NCI-H774 (cell line): ENCODE measurements at regions not wholly inside any gene's neighbourhood (a gene's known extent, or its start where the extent isn't known, plus 50 kb on each side); places are given as distances from the start of the nearest gene placed in this dataset.
"Not testable (repeated sequence)": the region's sequence is repeated elsewhere in the genome, so short reads cannot be mapped to it uniquely, and the experiment has no call there.

Experiments used
- DNase-seq: peaks from one replicate; lab custom pipeline; 2025; lab: John Stamatoyannopoulos, UW

DNA sequence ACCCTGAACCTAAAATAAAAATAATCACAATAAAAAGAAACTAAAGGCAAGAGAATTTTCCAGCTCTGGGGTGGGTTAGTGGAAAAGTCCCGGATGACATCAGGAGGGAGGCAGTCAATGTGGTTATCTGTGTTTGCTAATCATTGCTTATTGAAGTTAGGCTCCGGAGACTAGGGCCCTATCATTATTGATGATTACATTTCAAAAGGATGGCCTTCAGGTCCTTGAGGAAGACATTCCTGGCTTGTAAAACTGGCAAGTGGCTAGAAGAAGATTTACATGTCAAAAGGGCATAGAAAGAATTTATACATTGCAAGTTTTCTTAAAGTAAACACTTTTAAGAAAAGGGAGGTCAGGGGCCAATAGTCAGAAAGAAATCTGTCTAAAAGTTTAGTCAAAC, 123.4 kb downstream of the POSTN start:
- DNase-seq: no peak

DNA sequence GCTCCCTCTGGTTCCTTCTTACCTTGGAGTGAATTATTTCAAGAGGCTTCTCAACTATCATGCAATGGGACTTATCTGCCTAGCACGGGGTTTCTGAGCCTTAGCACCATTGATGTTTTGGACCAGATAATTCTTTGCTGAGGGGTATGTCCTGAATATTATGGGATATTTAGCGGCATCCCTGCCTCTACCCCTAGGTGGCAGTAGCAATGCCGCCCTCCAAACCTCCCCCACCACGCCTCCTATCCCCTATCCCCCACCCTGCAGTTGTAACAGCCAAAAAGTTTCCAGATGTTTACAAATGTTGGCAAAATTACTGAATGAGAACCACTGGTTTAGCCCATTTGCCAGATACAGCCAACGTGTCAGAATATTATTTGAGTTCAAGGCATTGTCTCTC, 125.5 kb downstream of the POSTN start:
- no peak for DNase-seq

DNA sequence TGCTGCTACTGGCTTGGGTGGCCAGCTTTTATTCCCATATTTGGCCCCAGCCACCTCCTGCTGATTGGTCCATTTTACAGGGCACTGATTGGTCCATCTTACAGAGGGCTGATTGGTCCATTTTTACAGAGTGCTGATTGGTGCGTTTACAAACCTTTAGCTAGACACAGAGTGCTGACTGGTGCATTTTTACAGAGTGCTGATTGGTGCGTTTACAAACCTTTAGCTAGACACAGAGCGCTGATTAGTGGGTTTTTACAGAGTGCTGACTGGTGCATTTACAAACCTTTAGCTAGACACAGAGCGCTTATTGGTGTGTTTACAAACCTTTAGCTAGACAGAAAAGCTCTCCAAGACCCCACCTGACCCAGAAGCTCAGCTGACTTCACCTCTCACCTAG, 126.3 kb downstream of the POSTN start:
- not testable (repeated sequence) for DNase-seq

DNA sequence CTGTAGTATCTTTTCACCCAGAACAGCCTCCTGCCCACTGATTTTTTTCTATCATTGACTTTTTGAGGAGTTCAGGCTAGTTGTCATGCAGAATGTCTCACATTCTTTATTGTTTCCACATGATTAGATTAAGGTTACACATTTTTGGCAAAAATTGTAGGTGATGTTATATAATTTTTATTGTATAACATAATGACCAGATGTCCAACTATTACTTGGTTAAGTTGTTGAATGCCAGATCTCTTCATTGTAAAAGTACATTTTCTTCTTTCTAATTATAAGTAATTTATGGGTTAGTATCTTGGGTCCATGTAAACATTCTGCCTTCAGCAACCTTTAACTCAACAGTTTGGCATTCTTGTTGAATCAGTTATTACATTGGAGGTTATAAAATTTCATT, 138.4 kb downstream of the POSTN start:
- no peak for DNase-seq

DNA sequence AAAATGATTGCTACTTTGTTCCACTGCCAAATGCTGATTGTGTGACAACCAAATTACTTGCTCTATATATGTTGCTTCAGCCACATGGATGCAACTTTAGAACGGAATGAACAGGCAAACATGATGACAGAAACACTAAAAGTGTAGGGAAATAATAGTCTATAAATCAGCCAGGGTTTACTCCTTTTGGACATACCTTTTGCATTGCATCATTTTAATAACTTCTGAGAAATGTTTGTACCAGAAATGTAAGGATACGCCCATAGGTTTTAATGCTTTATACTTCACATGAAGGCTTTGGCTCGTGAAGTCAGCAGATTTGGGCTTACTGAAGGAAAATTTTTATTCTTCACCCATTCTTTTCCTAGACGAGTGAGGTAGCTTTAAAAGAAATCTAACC, 141.0 kb downstream of the POSTN start:
- no peak for DNase-seq

DNA sequence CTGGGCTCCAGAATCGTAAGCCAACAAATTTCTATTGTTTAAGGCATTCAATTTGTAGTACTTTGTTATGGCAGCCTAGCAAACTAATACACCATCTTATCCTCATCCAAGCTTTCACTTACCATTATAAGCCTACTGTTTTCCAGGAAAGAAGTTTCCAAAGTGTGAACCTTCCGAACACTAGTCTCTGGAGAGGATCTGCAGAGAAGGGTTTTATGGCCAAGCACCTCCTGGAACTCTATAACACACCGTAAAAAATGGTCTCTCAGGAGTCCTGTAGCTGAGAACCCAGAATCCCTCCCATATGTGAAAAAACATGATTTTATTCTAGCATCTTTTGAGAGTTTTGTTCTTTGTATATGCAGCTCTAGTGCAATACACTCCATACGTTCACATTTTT, 142.1 kb downstream of the POSTN start:
- DNase-seq: no peak

DNA sequence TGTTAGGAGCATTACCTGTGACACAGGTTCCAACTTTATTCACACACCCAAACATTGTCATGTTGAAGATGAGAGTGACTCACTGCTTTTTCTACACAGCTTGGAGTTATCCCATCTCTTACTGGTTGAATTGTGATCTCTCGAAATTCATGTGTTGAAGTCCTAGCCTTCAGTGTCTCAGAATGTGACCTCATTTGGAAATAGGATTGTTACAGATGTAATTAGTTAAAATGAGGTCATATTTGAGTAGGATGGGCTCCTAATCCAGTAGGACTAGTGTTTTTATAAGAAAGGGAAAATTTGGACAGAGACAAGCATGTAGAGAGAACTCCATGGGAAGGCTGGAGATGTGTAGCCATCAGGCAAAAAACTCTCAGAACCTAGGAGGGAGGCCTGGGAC, 142.5 kb downstream of the POSTN start:
- DNase-seq: no peak

DNA sequence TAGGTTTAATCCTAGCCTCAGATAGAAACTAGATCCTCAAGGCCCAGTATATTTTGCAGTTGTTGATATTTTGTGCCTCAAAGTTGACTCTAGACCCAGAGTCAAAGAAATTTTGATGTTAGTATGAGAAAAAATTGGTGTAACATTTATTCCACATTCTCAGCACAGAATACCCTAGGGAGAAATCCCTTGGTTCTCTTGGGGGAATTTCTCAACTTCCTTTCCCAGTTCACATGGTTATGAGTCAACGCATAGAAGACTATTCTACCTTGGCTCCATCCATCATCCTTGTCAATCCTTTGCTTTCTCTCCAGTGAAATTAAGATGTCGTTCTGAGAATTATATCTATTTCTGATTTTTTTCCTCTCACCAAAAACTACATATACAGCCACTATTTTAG, 145.3 kb downstream of the POSTN start:
- DNase-seq: no peak

DNA sequence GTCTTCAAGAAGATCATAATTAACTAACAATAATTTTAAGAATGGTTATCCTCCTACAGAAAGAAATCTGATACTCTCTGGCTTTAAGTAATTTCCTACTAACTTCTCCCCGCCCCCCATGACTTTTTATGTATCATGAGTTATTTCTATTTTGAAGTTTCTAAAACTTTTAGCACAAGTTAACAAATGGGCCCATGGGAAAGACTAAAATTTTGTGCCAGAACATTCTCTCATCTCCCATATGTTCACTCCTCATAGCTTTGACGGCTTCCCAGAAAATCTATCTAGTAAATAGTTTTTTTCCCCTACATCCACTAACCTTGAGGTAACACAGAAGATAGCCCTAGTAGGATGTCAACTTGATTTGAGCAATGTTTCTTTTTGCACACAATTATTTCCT, 148.3 kb downstream of the POSTN start:
- DNase-seq: no peak

DNA sequence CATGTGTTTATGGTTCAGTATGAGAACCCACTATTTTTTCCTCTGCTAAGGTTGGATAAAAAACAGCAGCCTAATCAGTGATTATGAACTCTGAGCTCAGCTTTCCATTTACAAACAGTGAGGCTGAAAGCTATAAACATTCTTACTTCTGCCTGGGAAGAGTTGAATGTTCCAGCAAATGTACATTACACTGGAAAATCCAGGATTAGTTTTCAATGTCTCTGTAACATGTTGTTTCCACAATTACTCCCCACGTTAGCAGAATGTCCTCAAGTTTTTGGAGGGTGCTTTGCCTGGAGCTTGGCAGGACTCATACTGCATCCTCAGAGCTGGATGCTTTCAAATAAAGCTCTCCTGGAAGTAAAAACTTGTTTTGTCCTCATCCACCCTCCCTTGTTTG, 150.4 kb downstream of the POSTN start:
- no peak for DNase-seq

DNA sequence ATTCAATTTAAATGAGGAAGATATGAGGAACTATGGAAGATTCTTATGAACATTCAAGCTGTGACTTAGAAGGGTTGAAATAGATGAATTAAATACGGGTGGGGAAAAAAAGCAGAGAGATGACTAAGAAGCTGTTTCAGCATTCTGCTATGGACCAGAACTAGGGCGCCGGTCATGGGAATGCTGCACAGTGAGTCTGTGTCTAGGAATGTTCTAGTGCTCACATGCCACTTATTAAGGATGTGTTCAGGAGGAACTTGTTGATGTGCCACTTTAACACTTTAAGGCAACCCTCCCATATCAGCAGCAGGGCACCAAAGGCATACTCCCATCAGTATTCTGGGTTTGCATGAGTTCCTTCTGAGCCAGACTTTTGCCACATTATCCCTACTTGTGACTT, 152.1 kb downstream of the POSTN start:
- no peak for DNase-seq

DNA sequence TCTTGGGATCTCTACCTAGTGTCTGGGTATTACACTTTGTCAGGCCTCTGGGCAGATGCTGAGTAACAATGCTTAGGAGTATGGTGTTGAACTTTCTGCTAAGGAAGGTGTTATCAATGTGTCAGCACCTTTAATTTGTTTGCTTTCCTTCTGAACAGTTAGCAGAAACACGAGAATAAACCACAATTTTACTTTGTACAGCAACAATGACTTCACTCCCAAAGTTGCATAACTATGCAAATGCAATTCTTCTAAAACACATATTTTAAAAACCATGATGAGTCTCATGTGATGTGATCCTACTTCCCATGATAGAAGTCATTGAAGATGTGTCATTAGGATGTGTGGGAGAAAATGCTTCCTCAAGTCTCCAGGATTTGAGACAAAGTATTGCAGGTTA, 155.0 kb downstream of the POSTN start:
- no peak for DNase-seq

DNA sequence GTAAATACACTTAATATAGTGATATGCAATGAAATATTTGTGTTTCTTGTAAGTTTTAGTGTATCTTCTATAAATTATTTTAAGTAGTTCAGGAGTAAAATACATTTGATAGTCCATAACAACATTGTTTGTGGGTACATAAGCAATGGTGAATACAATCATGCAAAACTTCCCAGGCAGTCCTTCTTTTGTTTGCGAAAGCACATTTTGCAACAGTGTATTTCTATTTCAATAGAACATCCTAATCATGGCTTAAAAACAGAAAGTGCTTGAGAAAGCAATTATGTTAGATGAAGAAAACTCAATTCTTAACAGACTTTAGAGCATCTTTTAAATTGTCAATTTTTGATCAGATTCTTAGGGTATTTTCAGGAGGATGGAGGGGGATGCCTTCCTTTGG, 155.6 kb downstream of the POSTN start:
- no peak for DNase-seq

DNA sequence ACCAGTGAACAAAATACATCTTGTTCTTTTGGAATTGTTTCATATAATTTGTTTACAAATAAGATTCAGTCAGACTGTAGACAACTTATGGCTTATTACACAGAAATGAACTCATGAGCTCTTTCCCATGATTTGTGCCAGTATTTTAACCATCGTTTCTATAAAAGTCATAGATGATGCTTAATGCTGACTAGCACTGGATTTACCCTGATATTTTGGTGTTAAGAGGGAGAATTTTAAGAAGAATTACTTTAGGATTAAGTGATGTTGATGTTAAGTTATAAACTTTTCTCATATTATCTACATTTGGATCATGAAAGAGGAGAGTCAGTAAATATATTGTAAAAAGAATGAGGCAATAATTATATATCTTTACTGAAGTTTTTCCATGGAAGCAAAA, 162.7 kb downstream of the POSTN start:
- no peak for DNase-seq

DNA sequence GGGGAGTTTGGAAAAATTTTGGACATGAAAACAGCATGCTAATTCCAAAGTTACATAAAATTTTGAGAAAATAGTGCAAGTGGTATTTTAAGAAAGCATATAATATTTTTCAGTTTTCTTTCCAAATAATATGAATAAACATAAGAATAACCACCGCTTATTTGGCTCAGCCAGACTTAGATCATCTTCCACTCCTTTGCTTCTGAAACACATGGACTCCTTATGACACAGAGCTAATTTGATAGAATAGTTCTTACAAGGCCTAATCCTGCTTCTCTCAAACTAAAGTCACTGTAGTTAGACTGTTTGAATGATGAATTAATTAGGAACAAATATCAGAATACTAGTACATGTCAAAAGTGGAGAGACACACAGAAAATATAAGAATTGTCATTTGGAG, 165.5 kb downstream of the POSTN start:
- no peak for DNase-seq

DNA sequence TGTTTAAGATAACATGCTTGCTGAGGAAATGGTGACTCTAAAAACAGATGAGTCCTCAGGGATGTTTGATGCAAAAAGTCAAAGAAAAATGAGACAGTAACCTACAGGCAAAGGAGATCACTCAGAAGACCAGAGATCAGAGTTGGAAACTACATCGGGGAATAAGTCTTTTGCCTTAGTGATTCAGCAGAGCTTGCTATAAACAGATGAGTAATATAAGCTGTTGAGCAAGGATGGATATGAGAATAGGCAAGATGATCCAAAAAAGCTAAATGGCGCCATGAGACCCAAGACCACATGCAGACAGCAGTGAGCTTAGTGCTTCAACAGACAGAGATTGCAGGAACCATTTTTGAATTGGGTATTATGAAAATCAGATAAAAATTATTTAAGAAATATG, 168.6 kb downstream of the POSTN start:
- no peak for DNase-seq

DNA sequence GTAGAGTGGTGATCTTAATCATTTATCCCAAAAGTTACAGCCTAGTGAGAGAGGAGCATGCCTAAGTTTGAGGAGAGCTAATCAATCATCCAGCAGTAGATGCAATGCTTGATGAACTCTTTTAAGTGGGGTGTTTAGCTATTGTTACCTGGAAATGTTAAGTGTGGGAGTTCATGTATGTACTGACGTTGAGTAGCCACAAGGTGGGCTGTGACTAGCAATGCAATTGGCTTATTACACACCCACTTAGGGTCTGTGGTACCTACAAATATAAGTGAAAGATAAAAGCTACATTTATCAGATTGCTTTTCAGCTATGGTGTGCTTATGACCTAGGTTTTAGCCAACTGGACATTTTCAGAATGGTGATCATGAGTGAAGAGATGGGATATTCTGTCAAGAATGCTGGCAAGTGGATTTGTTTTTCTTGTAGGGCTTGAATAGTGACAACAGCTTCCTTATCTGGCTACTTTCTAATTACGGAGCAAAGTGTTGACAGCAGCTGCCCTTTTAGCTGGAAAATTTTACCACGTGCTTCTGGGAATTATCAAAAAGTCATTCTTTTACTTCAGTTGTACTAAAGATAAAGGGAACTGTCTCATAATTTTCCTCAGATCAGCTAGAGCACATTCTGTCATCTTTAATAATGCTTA, 170.6 kb downstream of the POSTN start:
- no peak for DNase-seq

DNA sequence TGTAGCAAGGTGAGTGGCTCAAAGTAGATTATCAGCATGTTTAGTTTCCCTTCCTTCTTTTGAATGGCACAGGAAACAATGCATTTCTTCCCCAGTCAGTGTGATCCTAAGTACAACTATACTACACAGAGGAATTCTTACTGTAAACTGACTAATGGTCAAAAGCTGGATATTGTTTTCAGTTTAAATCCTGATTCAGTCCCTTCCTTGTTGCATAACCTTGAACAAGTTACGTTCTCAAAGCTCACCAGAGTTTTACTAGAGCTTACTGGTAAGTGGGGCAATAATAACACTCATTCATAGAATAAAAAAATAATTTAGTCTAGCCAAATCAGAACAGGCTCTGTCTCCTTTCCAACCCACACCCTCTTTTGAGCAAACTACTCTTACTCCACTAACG, 180.1 kb downstream of the POSTN start:
- no peak for DNase-seq

DNA sequence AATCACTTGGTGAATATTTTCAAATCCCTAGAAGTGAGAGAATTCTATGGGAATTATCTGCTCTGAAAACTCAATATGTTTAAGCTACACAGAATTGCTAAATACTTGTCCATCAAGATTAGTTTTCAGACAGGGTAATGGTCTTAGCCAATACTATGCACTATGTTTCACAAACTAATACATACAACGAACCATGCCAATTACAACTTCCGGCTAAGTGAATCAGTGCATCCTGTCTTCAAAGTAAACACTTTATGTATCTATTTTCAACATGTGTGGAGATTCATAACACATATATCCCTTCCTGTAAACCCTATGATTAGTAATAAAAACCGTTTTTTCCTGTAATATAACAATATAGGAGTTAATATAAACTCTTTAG, 181.5 kb downstream of the POSTN start:
- no peak for DNase-seq

DNA sequence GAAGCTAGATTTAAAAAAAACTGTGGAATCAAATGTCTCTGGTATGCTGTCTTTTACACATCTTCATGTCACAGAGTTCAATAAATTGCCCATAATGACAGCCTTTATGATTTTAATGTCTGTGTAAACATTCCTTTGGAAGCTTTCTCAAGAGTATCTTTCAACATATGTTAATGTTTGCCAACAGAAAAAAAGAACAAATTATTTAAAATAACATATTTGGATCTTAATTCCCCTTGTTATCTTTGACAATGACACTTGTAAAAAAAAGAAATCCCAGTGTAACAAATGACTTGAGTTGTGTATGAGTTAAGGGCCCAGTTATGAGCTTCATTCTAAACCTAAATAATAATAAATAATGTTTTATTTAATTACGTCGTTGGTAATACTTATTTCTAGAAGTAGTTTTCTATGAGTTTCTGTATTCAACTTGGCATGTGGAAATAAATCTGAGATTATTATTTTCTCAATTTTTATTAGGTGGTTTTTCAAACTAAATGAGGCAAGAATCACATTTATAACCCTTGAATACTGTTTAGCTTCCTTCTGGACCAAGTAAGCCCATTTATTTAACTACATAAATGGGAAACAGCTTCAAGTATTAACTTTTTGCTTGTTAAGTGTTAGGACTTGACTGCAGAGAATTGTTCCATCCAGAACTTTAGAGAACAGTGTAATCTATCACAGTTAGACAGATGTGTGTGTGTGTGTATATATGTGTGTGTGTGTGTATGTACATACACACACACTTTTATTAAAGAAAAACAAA, 182.1 kb downstream of the POSTN start:
- no peak for DNase-seq

DNA sequence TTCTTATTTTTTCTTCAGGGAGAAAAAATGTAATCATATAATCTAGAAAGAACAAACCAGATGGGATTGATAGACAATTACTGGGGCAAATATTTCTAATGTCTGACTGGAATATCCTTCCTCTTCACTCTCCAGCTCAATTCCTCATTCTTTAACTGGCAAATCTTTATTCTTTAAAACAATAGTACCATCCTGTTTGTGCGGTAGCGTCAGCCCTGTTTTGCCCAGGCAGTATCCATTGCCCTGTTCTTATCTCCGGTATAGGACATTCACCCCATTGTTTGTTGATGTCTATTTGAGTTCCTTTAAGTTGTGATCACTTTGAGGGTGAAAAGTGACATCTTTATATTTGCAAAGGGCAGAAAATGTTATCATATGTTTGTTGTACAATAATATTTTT, 185.4 kb downstream of the POSTN start:
- DNase-seq: no peak

DNA sequence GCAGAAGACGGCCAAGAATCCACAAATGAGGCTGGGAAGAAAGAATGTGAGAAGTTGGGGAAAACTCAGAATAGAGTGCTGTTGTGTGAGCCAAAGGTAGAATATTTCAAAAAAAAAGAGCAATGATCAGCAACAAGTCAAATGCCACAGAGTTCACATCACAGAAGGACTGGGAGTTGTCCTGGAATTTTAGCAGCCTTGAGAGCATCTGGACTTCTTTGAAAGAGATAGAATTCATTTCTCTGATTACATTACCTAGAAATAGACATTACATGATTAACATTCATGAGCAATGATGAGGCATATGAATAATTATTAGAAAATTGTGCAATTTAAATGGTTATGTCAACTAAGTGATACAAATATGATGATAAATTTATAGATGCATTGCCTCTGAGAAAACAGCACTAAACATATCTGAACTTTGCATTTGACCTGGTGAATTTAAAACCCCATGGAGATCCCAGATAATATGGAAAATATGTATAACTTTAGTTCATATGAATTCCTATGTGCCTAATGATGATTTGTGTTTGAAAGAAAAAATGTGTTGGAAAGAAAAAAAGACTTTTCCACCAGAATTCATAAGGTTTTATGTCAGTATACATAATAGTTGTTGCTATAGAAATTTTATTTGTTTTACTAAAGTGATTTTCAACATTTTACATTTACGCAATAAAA, 186.2 kb downstream of the POSTN start:
- DNase-seq: no peak

DNA sequence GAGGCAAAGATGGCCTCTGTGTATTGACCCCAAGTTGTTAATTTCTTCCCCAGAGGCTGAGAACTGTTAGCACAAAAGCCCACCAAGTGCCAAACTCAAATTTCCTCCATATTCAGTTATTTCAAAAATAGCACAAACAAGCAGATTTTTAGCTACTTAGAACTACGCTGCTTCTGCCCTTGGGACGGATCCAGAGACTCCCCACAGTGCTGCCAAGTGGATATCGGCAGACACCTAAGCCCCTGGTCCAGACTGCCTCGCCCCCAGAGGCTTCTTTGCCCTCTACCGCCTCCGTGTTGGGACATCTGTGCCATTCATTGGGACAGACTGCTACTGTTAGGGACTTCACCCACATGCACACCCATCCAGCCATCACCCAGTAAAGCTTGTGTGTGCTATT, 188.3 kb downstream of the POSTN start:
- no peak for DNase-seq

DNA sequence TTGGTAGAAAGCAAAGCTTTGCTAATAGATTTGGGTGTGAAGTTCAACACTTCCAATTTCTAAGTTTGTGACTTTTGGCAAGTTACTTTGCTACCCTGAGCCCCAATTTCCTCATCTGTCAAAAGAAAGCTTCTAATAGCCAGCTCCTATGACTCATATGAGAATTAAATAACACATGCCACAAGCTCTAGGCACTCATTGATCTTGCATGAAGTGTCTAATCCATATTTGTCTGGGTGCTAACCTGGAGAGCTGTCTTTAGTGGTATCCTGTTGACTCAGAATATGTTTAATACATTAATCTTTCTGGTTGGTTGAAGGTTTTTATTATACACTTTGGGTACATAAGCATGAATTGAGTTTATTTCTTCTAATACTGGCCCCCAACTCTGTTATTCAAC, 188.8 kb downstream of the POSTN start:
- no peak for DNase-seq
